ENCODE measurements at regions not wholly inside any gene's neighbourhood (a gene's known extent, or its start where the extent isn't known, plus 50 kb on each side); places are given as distances from the start of the nearest gene placed in this dataset.

- Mint-ChIP-seq H3K36me3 (ENCODE audit: insufficient read depth, unreplicated experiment) (peaks cover 4% of the 10 kb centered on the region), H3K27me3 (ENCODE audit: unreplicated experiment) (peaks cover 20% of the 10 kb centered on the region), H3K27ac (ENCODE audit: unreplicated experiment) (no peak overlapping the region), H3K4me3 (ENCODE audit: low read depth, unreplicated experiment) (no peak overlapping the region), H3K4me1 (ENCODE audit: low read depth, unreplicated experiment) (peaks cover 13% of the 10 kb centered on the region), H3K9me3 (ENCODE audit: low read depth, unreplicated experiment) (no peaks in the 10 kb centered on the region)
- no peak for TF ChIP-seq CTCF (IDR thresholded peaks at IDR 0.05; ENCODE audit: unreplicated experiment)
- no peak for DNase-seq
- BruUV-seq (replicated peaks) = no TSS peak
- intact Hi-C loops (cut with micrococcal nuclease; ENCODE audit: unreplicated experiment) = no loop called here
- CTCF ChIA-PET = no interaction called here
Observed at GRCh38 chr20:1831096-1831495, 64.1 kb upstream of the SIRPA start.

DNA sequence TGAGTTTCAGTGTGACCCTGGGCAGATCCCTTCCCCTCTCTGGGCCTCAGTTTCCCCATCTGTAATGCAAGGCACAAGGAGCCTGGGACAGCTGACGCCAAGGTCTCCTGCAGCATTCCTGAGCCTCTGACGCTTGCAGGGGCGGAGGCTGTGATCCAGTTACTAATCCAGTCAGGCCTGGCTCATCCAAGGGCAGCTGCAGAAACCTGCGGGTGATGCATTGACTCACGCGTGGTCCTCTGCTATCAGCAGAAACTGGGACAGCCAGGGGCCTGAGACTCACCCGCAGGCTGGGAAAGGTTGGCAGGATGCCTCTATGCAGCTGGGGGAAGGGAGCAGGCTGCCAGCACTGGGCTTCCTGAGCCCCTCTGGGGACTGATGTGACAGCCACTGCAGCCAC, 65.0 kb upstream of the SIRPA start:
- H3K4me1 Mint-ChIP-seq (ENCODE audit: low read depth, unreplicated experiment) = peaks cover 13% of the 10 kb centered on the region
- no peak overlapping the region for H3K27ac Mint-ChIP-seq (ENCODE audit: unreplicated experiment)
- CTCF ChIA-PET = no interaction called here
- no peaks in the 10 kb centered on the region for H3K9me3 Mint-ChIP-seq (ENCODE audit: low read depth, unreplicated experiment)
- BruUV-seq (replicated peaks) = no TSS peak
- H3K27me3 Mint-ChIP-seq (ENCODE audit: unreplicated experiment) = peaks cover 17% of the 10 kb centered on the region
- intact Hi-C loops (cut with micrococcal nuclease; ENCODE audit: unreplicated experiment) = no loop called here
- no peak overlapping the region for H3K4me3 Mint-ChIP-seq (ENCODE audit: low read depth, unreplicated experiment)
- no peak for TF ChIP-seq CTCF (IDR thresholded peaks at IDR 0.05; ENCODE audit: unreplicated experiment)
- H3K36me3 Mint-ChIP-seq (ENCODE audit: insufficient read depth, unreplicated experiment) = peaks cover 4% of the 10 kb centered on the region
- DNase-seq = peak; percentile 44

GRCh38 chr20:1829531-1829930, 65.7 kb upstream of the SIRPA start:
- H3K27ac Mint-ChIP-seq (ENCODE audit: unreplicated experiment) = no peak overlapping the region
- intact Hi-C loops (cut with micrococcal nuclease; ENCODE audit: unreplicated experiment) = no loop called here
- CTCF ChIA-PET = no interaction called here
- DNase-seq = no peak
- H3K9me3 Mint-ChIP-seq (ENCODE audit: low read depth, unreplicated experiment) = no peaks in the 10 kb centered on the region
- H3K4me3 Mint-ChIP-seq (ENCODE audit: low read depth, unreplicated experiment) = no peak overlapping the region
- H3K36me3 Mint-ChIP-seq (ENCODE audit: insufficient read depth, unreplicated experiment) = peaks cover 4% of the 10 kb centered on the region
- no TSS peak for BruUV-seq (replicated peaks)
- no peak for TF ChIP-seq CTCF (IDR thresholded peaks at IDR 0.05; ENCODE audit: unreplicated experiment)
- peaks cover 17% of the 10 kb centered on the region for H3K27me3 Mint-ChIP-seq (ENCODE audit: unreplicated experiment)
- H3K4me1 Mint-ChIP-seq (ENCODE audit: low read depth, unreplicated experiment) = peaks cover 13% of the 10 kb centered on the region

DNA sequence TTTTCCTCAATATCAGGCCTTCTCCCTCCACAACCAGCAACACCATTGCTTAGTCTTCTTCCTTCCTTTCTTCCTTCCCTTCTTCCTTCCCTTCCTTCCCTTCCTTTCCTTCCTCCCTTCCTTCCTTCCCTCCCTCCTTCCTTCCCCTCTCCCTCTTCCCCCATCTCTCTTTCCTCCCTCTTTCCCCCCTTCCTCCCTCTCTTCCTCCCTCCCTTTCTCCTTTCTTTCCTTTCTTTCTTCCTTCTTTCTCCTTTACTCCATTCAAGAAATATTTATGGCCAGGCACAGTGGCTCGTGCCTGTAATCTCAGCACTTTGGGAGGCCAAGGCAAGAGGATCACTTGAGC, 66.4 kb upstream of the SIRPA start:
- CTCF ChIA-PET = interaction anchor here (0.6 to 1.6 kb wide), 4 partner anchors 19 to 52 kb away, joined by 3 to 4 read pairs (median 4); no protein-coding TSS in a partner anchor
- H3K36me3 Mint-ChIP-seq (ENCODE audit: insufficient read depth, unreplicated experiment) = peaks cover 4% of the 10 kb centered on the region

More for the DNA sequence above, 66.4 kb upstream of the SIRPA start:
- no peak for TF ChIP-seq CTCF (IDR thresholded peaks at IDR 0.05; ENCODE audit: unreplicated experiment)
- H3K4me1 Mint-ChIP-seq (ENCODE audit: low read depth, unreplicated experiment) = peaks cover 13% of the 10 kb centered on the region
- intact Hi-C loops (cut with micrococcal nuclease; ENCODE audit: unreplicated experiment) = no loop called here
- peaks cover 17% of the 10 kb centered on the region for H3K27me3 Mint-ChIP-seq (ENCODE audit: unreplicated experiment)
- H3K9me3 Mint-ChIP-seq (ENCODE audit: low read depth, unreplicated experiment) = no peaks in the 10 kb centered on the region
- no TSS peak for BruUV-seq (replicated peaks)
- H3K4me3 Mint-ChIP-seq (ENCODE audit: low read depth, unreplicated experiment) = peak overlapping the region; percentile 20
- no peak for DNase-seq
- H3K27ac Mint-ChIP-seq (ENCODE audit: unreplicated experiment) = peak overlapping the region; percentile 92
